Activated CD8-positive, alpha-beta T cell treated with anti-CD3 and anti-CD28 coated beads for 36 hours (primary cell): ENCODE measurements at regions not wholly inside any gene's neighbourhood (a gene's known extent, or its start where the extent isn't known, plus 50 kb on each side); places are given as distances from the start of the nearest gene placed in this dataset.
A peak's percentile ranks its signal among the peaks of the same experiment; 100 is the strongest.

Experiments used
- ATAC-seq: fragments of 200-7000 bp; cut with Tn5 transposase; one replicate; pipeline ENCODE4 v1.10.0; 2021; ENCODE audit warnings: mild to moderate bottlenecking, moderate library complexity
- CTCF ChIA-PET: fragments of 350-600 bp; sonication (Branson Sonifier 250); formaldehyde crosslinking; loops from one replicate; lab custom pipeline; 2021; ENCODE audit warnings: antibody characterized with exemption; lab: Charles Lee
- POLR2A ChIA-PET: fragments of 350-600 bp; sonication (Branson Sonifier 250); formaldehyde crosslinking; loops from one replicate; lab custom pipeline; 2021; ENCODE audit warnings: antibody characterized with exemption; lab: Charles Lee
- DNase-seq: peaks from one replicate; pipeline ENCODE4 v3.0.0-alpha.2; 2020
- H3K27ac Mint-ChIP-seq: one replicate; pipeline ENCODE4 v1.8.0; 2021; ENCODE audit warnings: mild to moderate bottlenecking, mixed read lengths
- H3K27me3 Mint-ChIP-seq: one replicate; pipeline ENCODE4 v1.8.0; 2021; ENCODE audit warnings: mixed read lengths
- H3K36me3 Mint-ChIP-seq: one replicate; pipeline ENCODE4 v1.8.0; 2021; ENCODE audit warnings: low read depth, mixed read lengths
- H3K4me1 Mint-ChIP-seq: one replicate; pipeline ENCODE4 v1.8.0; 2021; ENCODE audit warnings: low read depth, mixed read lengths
- H3K4me3 Mint-ChIP-seq: one replicate; pipeline ENCODE4 v1.8.0; 2021; ENCODE audit warnings: mild to moderate bottlenecking, moderate library complexity, mixed read lengths
- H3K9me3 Mint-ChIP-seq: one replicate; pipeline ENCODE4 v1.8.0; 2021; ENCODE audit warnings: mixed read lengths
- intact Hi-C: fragments of 100-400 bp; cut with micrococcal nuclease; formaldehyde crosslinking; loops from one replicate; pipeline ENCODE4 v1.10.0; 2022
- TF ChIP-seq, protein P1 (sequence below): fragments of 200-600 bp; IDR thresholded peaks from one replicate; pipeline ENCODE4 v1.8.0; 2022; ENCODE audit warnings: antibody characterized with exemption, mild to moderate bottlenecking

GRCh38 chr10:125562737-125563136 lies 120.2 kb downstream of the TEX36 start:
- POLR2A ChIA-PET = no interaction called here
- TF ChIP-seq, protein P1, sequence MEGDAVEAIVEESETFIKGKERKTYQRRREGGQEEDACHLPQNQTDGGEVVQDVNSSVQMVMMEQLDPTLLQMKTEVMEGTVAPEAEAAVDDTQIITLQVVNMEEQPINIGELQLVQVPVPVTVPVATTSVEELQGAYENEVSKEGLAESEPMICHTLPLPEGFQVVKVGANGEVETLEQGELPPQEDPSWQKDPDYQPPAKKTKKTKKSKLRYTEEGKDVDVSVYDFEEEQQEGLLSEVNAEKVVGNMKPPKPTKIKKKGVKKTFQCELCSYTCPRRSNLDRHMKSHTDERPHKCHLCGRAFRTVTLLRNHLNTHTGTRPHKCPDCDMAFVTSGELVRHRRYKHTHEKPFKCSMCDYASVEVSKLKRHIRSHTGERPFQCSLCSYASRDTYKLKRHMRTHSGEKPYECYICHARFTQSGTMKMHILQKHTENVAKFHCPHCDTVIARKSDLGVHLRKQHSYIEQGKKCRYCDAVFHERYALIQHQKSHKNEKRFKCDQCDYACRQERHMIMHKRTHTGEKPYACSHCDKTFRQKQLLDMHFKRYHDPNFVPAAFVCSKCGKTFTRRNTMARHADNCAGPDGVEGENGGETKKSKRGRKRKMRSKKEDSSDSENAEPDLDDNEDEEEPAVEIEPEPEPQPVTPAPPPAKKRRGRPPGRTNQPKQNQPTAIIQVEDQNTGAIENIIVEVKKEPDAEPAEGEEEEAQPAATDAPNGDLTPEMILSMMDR = no peak
- H3K36me3 Mint-ChIP-seq = no peaks in the 10 kb centered on the region
- CTCF ChIA-PET = no interaction called here
- peaks cover 10% of the 10 kb centered on the region for H3K27me3 Mint-ChIP-seq
- intact Hi-C loops = no loop called here
- no peak for ATAC-seq
- no peak overlapping the region for H3K27ac Mint-ChIP-seq
- no peaks in the 10 kb centered on the region for H3K9me3 Mint-ChIP-seq
- DNase-seq = peak; percentile 2
- no peaks in the 10 kb centered on the region for H3K4me1 Mint-ChIP-seq
- H3K4me3 Mint-ChIP-seq = no peak overlapping the region

- intact Hi-C loops = no loop called here
Measured at GRCh38 chr10:125560947-125561346, 122.0 kb downstream of the TEX36 start.

DNA sequence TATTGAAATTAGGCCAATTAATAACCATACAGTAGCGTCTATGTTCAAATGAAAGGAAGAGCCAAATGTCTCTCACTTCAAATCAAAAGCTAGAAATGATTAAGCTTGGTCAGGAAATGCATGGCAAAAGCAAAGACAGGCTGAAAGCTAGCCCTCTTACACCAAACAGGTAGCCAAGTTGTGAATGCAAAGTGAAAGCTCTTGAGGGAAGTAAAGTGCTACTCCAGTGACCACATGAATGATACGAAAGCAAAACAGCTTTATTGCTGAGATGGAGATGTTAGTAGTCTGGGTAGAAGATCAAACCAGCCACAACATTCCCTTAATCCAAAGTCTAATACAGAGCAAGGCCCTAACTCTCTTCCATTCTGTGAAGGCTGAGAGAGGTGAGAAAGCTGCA lies 123.8 kb downstream of the TEX36 start:
- Mint-ChIP-seq H3K9me3 (no peaks in the 10 kb centered on the region), H3K36me3 (no peaks in the 10 kb centered on the region), H3K4me1 (no peaks in the 10 kb centered on the region), H3K4me3 (no peak overlapping the region), H3K27me3 (peaks cover 15% of the 10 kb centered on the region), H3K27ac (no peak overlapping the region)
- no peak for ATAC-seq
- POLR2A ChIA-PET = no interaction called here
- TF ChIP-seq, protein P1 = no peak
- intact Hi-C loops = no loop called here
- CTCF ChIA-PET = interaction anchor here (1.0 kb wide), 1 partner anchor 36 kb away, joined by 4 read pairs; no protein-coding TSS in a partner anchor
- no peak for DNase-seq

More at GRCh38 chr10:125560947-125561346, 122.0 kb downstream of the TEX36 start:
- TF ChIP-seq, protein P1 = no peak
- no peak for DNase-seq
- CTCF ChIA-PET = no interaction called here
- H3K4me3 Mint-ChIP-seq = no peak overlapping the region
- no peak for ATAC-seq
- POLR2A ChIA-PET = no interaction called here
- no peaks in the 10 kb centered on the region for H3K9me3 Mint-ChIP-seq
- no peak overlapping the region for H3K27ac Mint-ChIP-seq
- peaks cover 11% of the 10 kb centered on the region for H3K27me3 Mint-ChIP-seq
- H3K4me1 Mint-ChIP-seq = no peaks in the 10 kb centered on the region
- no peaks in the 10 kb centered on the region for H3K36me3 Mint-ChIP-seq

- ChIA-PET POLR2A (no interaction called here), CTCF (no interaction called here)
- DNase-seq (no peak), ATAC-seq (no peak)
- Mint-ChIP-seq H3K9me3 (peaks cover 1% of the 10 kb centered on the region), H3K27ac (no peak overlapping the region), H3K4me3 (no peak overlapping the region), H3K4me1 (no peaks in the 10 kb centered on the region), H3K27me3 (peaks cover 15% of the 10 kb centered on the region), H3K36me3 (no peaks in the 10 kb centered on the region)
- TF ChIP-seq, protein P1 = no peak
- intact Hi-C loops = no loop called here
Measured at GRCh38 chr10:125557801-125558505, 125.0 kb downstream of the TEX36 start.

GRCh38 chr10:125557311-125557710 lies 125.7 kb downstream of the TEX36 start:
- intact Hi-C loops = no loop called here
- TF ChIP-seq, protein P1 = no peak
- ATAC-seq = no peak
- H3K27me3 Mint-ChIP-seq = peaks cover 13% of the 10 kb centered on the region
- ChIA-PET CTCF (no interaction called here), POLR2A (no interaction called here)
- no peaks in the 10 kb centered on the region for H3K36me3 Mint-ChIP-seq
- H3K4me1 Mint-ChIP-seq = no peaks in the 10 kb centered on the region
- H3K27ac Mint-ChIP-seq = no peak overlapping the region
- no peak for DNase-seq
- no peak overlapping the region for H3K4me3 Mint-ChIP-seq
- peaks cover 1% of the 10 kb centered on the region for H3K9me3 Mint-ChIP-seq
